Smooth muscle cell (in vitro differentiated cells): ENCODE measurements at regions not wholly inside any gene's neighbourhood (a gene's known extent, or its start where the extent isn't known, plus 50 kb on each side); places are given as distances from the start of the nearest gene placed in this dataset.

Experiments used
- DNase-seq: peaks from one replicate; lab custom pipeline; 2025; ENCODE audit not compliant: unreplicated experiment; lab: John Stamatoyannopoulos, UW
- H2AFZ ChIP-seq: fragments of 200-600 bp; sonication (generic); 2 replicates; pipeline ENCODE4 v1.6.0; 2016; ENCODE audit warnings: antibody characterized with exemption, low read depth, mild to moderate bottlenecking
- H3F3A ChIP-seq: fragments of 200-600 bp; sonication (generic); 2 replicates; pipeline ENCODE4 v1.6.0; 2017; ENCODE audit warnings: antibody characterized with exemption, low read depth
- H3K27ac ChIP-seq: fragments of 200-600 bp; sonication (generic); 2 replicates; pipeline ENCODE4 v1.5.1; 2016; ENCODE audit warnings: low read depth, mild to moderate bottlenecking
- H3K27me3 ChIP-seq: fragments of 200-600 bp; sonication (generic); 2 replicates; pipeline ENCODE4 v1.6.1; 2016; ENCODE audit warnings: low read depth, mild to moderate bottlenecking
- H3K36me3 ChIP-seq: fragments of 200-600 bp; sonication (generic); 2 replicates; pipeline ENCODE4 v1.5.1; 2016; ENCODE audit warnings: low read depth
- H3K4me1 ChIP-seq: fragments of 200-600 bp; sonication (generic); 2 replicates; pipeline ENCODE4 v1.5.1; 2016; ENCODE audit warnings: low read depth
- H3K4me2 ChIP-seq: fragments of 200-600 bp; sonication (generic); 2 replicates; pipeline ENCODE4 v1.6.0; 2016; ENCODE audit warnings: mild to moderate bottlenecking
- H3K4me3 ChIP-seq: fragments of 200-600 bp; sonication (generic); 2 replicates; pipeline ENCODE4 v1.5.1; 2016; ENCODE audit warnings: mild to moderate bottlenecking
- H3K79me2 ChIP-seq: fragments of 200-600 bp; sonication (generic); 2 replicates; pipeline ENCODE4 v1.6.0; 2016; ENCODE audit warnings: low read depth, mild to moderate bottlenecking
- H3K9ac ChIP-seq: fragments of 200-600 bp; sonication (generic); 2 replicates; pipeline ENCODE4 v1.6.0; 2016; ENCODE audit warnings: low read depth
- H3K9me3 ChIP-seq: fragments of 200-600 bp; sonication (generic); replicated peaks from 2 replicates; pipeline ENCODE4 v1.5.1; 2016; ENCODE audit warnings: low read depth
- H4K20me1 ChIP-seq: fragments of 200-600 bp; sonication (generic); 2 replicates; pipeline ENCODE4 v1.6.0; 2016; ENCODE audit warnings: low read depth
- WGBS: methylation state at CpG from one replicate; pipeline ENCODE4 v1.1.7; 2016; ENCODE audit warnings: low lambda C conversion rate; 5-methylcytosine and 5-hydroxymethylcytosine counted together
- TF ChIP-seq, protein P1 (sequence below): fragments of 200-600 bp; sonication (generic); IDR thresholded peaks from 2 replicates; pipeline ENCODE4 v1.5.1; 2017; ENCODE audit warnings: borderline replicate concordance, mild to moderate bottlenecking, antibody characterized with exemption; ENCODE audit not compliant: insufficient read depth, poor library complexity, severe bottlenecking

DNA sequence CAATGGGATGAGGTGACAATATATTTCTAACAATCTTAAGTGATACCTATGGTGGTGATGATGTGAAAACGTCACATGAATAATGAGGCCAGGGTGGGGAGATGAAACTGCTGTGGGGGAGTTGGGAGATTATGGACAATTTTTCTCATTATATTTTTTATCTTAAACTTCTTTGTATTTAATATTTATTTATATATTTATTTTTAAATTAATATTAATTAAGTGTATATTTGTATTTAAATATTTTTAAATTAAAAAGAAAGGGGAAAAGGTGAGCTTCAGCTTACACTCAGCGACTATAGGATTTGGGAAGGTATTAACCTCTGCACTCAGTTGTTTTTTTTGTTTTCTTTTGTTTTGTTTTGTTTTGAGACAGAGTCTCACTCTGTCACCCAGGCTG is 158.7 kb downstream of the PSMG1 start:
- 97% methylated on average over 2 of the region's 2 CpGs for WGBS
- TF ChIP-seq, protein P1, sequence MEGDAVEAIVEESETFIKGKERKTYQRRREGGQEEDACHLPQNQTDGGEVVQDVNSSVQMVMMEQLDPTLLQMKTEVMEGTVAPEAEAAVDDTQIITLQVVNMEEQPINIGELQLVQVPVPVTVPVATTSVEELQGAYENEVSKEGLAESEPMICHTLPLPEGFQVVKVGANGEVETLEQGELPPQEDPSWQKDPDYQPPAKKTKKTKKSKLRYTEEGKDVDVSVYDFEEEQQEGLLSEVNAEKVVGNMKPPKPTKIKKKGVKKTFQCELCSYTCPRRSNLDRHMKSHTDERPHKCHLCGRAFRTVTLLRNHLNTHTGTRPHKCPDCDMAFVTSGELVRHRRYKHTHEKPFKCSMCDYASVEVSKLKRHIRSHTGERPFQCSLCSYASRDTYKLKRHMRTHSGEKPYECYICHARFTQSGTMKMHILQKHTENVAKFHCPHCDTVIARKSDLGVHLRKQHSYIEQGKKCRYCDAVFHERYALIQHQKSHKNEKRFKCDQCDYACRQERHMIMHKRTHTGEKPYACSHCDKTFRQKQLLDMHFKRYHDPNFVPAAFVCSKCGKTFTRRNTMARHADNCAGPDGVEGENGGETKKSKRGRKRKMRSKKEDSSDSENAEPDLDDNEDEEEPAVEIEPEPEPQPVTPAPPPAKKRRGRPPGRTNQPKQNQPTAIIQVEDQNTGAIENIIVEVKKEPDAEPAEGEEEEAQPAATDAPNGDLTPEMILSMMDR: no peak
- Histone ChIP-seq H3K4me3 (no peak overlapping the region), H3K9ac (no peak overlapping the region), H3K4me2 (no peak overlapping the region), H3K27me3 (no peaks in the 10 kb centered on the region), H3K27ac (no peak overlapping the region), H4K20me1 (no peaks in the 10 kb centered on the region), H3K9me3 (no peaks in the 10 kb centered on the region), H3K36me3 (no peaks in the 10 kb centered on the region), H2AFZ (no peak overlapping the region), H3K4me1 (peaks cover 5% of the 10 kb centered on the region), H3F3A (peaks cover 17% of the 10 kb centered on the region), H3K79me2 (no peaks in the 10 kb centered on the region)
- DNase-seq: no peak

DNA sequence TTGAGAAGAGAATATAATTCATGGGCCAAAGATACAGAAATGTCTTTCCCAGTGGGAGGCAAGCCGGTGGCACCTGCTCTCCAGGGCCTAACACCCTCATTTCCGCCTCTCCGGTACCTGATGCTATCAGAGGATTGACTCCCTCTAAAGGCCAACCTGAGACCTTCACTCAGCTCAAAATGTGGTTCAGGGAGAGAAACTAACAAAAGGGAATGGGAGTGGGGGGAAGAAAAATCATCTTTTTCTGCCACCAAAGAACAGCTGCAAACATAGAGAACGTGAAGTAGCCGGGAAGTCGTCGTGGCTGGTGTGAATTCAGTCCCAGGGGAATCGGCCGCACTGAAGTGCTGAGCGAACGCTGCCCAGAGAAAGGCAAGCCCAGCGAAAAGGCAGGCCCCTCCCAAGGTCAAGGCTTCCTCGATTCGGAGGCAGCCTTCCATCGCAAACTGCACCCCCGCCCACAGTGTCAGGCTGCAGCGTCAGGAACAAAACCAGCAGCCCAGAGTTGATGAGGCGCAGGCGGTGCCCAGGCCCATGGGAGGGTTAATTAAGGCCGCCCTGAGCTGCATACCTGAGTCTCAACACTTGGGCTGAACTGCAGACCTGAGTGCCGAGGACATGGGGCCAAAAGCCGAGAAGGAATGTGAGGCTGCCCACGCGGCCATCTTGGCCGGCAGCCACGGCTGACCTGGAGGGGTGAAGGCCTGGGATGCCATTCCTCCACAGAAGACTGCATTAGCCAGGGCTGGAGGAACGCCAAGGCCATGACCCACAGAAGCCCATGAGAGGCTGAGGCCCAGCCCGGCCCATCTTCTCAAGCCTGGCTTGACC is 160.2 kb downstream of the PSMG1 start:
- H2AFZ ChIP-seq: no peak overlapping the region
- H3K4me2 ChIP-seq: no peak overlapping the region
- H3K36me3 ChIP-seq: no peaks in the 10 kb centered on the region
- peaks cover 9% of the 10 kb centered on the region for H3F3A ChIP-seq
- 82% methylated on average over 28 of the region's 28 CpGs for WGBS
- H3K4me1 ChIP-seq: peaks cover 5% of the 10 kb centered on the region
- no peaks in the 10 kb centered on the region for H4K20me1 ChIP-seq
- no peak for DNase-seq
- no peak overlapping the region for H3K4me3 ChIP-seq
- no peaks in the 10 kb centered on the region for H3K79me2 ChIP-seq
- H3K9ac ChIP-seq: no peak overlapping the region
- no peaks in the 10 kb centered on the region for H3K9me3 ChIP-seq
- TF ChIP-seq, protein P1: no peak
- H3K27me3 ChIP-seq: no peaks in the 10 kb centered on the region
- no peak overlapping the region for H3K27ac ChIP-seq

DNA sequence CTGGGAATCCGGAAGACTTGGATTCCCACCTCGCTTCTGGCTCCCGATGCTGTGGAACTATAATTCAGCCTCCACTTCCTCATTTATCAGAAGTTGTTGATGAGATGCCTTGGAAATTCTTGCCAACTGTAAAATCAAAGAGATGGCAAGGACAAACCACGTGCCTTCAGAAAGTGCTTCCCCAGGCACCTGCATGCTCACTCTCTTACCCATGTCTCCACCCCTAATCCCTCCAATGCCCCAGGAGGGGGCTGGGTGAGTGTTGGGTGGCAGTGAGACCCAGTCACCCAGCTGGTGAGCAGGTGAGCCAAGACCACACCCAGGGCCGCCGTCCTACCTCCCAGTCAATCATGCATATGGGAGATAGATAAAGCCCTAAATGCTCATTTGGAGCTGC is 160.8 kb downstream of the PSMG1 start:
- H2AFZ ChIP-seq: no peak overlapping the region

More for the DNA sequence above, 160.8 kb downstream of the PSMG1 start:
- Histone ChIP-seq H3K9ac (no peak overlapping the region), H3K27me3 (no peaks in the 10 kb centered on the region), H3F3A (peaks cover 3% of the 10 kb centered on the region), H3K27ac (no peak overlapping the region), H3K79me2 (no peaks in the 10 kb centered on the region), H3K4me2 (no peak overlapping the region), H4K20me1 (no peaks in the 10 kb centered on the region), H3K4me3 (no peak overlapping the region), H3K9me3 (no peaks in the 10 kb centered on the region), H3K36me3 (no peaks in the 10 kb centered on the region), H3K4me1 (peaks cover 5% of the 10 kb centered on the region)
- DNase-seq: no peak
- 97% methylated on average over 6 of the region's 6 CpGs for WGBS
- TF ChIP-seq, protein P1: no peak
